ENCODE measurements at regions not wholly inside any gene's neighbourhood (a gene's known extent, or its start where the extent isn't known, plus 50 kb on each side); places are given as distances from the start of the nearest gene placed in this dataset.

DNA sequence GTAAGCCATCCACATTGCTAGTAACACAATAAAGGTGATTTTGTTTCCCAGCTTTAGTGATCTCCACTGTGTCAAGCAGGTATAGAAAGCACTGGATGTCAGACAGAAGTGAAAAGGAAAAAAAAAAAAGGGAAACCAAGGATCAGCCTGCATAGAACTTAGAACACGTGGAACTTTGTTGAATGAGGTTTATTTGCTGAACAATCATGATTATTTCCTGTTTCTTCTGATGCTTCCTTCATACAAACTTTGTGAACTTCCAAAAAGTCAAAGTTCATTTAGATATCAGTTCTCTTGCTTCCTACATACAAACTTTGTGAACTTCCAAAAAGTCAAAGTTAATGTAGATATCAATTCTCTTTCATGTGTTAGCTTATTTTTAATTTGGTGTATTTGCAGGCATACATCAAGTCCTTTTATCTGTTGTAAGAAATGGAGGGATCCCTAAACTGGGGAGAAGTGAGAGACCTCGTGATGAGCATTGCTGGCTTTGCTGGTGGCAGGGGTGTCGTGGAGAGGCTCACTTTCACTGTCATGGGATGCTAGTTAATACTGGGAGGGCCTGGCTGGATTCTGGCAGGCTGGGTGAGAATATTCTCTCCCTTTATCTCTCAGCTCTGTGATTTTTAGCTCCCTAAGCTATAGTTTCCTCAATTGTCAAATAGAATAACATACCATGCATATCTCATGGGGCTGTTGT is 298.4 kb downstream of the INHBA start:
- TF ChIP-seq, protein P1, sequence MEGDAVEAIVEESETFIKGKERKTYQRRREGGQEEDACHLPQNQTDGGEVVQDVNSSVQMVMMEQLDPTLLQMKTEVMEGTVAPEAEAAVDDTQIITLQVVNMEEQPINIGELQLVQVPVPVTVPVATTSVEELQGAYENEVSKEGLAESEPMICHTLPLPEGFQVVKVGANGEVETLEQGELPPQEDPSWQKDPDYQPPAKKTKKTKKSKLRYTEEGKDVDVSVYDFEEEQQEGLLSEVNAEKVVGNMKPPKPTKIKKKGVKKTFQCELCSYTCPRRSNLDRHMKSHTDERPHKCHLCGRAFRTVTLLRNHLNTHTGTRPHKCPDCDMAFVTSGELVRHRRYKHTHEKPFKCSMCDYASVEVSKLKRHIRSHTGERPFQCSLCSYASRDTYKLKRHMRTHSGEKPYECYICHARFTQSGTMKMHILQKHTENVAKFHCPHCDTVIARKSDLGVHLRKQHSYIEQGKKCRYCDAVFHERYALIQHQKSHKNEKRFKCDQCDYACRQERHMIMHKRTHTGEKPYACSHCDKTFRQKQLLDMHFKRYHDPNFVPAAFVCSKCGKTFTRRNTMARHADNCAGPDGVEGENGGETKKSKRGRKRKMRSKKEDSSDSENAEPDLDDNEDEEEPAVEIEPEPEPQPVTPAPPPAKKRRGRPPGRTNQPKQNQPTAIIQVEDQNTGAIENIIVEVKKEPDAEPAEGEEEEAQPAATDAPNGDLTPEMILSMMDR (IDR thresholded peaks at IDR 0.05; ENCODE audit: low read depth, low read length), result no peak
- TF ChIP-seq EZH2phosphoT487 (IDR thresholded peaks at IDR 0.05; ENCODE audit: low read depth), result no peak

Measured in OCI-LY3 (cell line).